GM18867 (cell line): ENCODE measurements at regions not wholly inside any gene's neighbourhood (a gene's known extent, or its start where the extent isn't known, plus 50 kb on each side); places are given as distances from the start of the nearest gene placed in this dataset.

Source experiments
- ATAC-seq: cut with Tn5 transposase; IDR thresholded peaks from one replicate; pipeline ENCODE4 v1.9.1; 2021; ENCODE audit warnings: mild to moderate bottlenecking, moderate library complexity; ENCODE audit not compliant: unreplicated experiment

DNA sequence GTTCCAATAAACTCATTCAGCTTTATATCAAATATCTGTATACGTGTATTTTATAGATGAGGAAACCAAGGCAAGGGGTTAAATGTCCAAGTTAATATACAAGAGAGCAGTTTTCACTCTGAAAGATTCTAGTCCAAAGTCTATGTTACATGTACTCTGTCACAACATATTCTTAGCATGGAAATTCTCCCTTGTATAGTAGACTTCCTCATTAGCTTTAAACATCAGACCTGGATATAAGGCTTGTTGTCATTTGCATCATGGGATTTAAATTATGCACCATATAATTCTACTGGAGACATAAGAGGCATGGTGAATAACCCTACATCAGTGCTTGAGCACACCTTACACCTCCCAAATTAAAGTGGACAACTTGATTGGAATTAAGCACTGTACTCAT is 681.9 kb upstream of the CCDC179 start:
- no peak for ATAC-seq

DNA sequence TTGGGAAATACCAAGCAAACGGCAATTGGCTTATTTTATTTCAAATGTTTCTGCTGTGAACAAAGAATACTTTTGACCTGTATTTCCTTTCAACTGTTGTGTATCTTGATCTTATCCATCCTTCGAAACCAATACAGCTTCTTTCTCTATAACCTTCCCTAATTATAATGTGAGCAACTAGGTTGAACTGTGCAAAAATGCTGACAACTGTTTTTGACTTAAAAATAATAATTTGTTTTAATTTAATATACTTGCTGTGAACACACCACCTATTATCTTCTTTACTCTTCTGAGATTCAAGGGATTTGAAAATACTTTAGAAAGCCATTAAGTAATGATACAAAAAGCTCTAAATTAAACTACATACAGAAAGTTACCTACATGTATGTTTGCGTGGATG is 682.5 kb upstream of the CCDC179 start:
- no peak for ATAC-seq

DNA sequence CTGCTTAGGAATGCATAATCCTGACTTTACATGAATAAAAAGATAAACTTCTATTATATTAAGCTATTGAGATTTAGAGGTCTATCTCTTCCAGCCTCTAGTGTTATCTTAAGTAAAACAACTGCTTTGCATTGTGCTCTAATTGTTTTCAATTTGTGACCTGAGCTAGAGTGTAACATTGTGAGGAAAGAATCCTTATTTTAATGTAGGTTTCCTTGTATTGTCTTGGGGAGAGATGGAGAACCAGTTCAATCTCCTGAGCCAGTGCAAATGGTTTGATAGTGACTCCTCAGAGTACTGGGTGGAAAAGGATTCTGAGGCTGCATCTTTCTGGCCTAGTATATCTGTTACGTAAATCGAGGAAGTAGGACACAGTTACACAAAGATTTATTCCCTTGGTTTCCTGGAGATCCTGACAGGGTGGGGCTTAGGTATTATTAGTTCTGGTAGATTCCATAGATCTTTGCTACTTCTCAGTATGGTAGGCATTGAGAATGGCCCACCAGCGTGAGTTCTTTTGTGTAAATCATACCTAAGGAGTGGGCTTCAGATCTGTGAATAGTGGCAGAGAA is 683.5 kb upstream of the CCDC179 start:
- ATAC-seq, result no peak

DNA sequence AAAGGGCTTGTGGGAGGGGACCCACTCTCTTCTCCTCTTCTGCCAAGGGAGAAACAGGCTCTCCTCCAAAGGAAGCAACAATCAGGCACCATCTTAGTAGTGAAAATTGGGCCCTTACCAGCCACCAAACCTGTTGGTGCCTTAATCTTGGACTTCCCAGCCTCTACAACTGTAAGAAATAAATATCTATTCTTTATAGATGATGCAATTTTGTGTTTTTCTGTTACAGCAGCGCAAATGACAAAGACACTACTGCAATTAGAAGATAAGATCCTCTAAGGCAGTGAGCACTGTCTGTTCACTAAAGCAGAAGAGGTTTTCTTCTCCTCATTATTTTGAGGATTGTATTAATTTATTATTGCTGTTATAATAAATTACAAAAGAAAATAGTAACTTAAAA is 691.4 kb upstream of the CCDC179 start:
- ATAC-seq, result no peak

DNA sequence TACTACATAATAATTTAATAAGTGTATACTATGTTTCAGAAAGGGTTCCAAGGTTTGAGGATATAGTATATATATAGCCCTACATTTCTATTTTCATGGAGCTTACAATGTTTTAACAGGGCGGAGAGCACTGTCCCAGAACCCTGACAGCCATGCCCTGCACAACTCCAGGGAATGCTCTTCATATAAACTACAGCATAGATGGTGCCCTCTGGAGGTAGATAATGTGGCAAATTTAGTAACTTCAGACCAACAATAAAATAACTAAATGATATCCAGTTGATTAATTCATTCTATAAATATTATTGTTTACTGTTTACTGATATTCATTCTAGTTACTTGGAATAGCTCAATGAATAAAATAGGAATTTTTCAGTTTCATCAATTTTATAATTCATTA is 693.7 kb upstream of the CCDC179 start:
- ATAC-seq, result no peak

DNA sequence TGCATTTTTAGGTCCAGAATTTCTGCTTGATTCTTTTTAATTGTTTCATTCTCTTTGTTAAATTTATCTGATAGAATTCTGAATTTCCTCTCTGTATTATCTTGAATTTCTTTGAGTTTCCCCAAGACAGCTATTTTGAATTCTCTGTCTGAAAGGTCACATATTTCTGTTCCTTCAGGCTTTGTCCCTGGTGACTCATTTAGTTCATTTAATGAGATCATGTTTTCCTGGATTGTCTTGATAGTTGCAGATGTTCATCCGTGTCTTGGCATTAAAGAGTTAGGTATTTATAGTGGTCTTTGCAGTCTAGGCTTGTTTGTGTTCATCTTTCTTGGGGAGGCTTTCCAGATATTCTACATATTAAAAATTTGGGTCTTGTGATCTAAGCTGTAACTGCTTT is 694.8 kb upstream of the CCDC179 start:
- no peak for ATAC-seq

DNA sequence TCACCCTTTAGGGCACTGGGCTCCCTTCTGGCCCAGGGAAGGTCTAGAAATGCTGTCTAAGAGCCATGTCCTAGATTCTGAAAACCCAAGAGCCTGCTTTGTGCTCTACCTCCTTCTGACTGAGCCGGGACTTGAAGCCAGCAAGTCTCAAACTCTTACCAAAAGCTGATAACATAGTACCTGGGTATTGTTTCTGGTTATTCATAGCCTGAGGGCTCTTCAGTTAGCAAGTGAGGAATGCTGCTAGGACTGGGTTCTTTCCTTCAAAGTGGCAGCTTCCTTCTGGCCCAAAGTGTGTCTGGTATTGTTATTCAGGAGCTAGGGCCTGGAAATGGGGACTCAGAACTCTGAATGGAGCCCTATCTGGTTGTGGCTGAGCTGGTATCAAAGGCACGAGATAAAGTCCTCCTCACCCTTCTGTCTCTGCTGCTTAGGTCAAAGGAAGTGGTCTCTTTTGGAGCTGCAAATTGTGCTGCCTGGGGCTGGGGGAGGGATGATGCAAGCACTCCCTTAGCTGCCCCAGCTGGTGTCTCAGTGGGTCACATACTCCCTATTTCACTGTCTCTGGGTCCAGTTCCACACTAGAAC is 696.0 kb upstream of the CCDC179 start:
- no peak for ATAC-seq

DNA sequence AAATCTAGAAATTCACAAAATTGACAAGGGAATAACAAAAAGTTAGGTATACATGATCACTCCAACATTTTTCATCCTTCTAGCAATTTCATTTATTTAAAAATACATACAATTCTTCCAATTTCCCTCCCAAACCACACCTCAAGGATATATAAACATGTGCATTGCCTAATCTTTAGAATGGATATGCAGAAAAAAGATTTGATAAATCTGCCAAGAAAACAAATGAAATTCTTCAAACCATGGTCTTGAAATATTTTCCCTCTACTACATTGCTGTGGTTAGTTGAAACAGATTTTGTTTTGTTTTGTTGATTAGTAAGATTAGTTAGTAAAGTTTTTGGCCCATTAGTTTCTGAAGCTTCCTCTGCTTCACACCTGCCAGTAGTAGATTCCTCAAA is 703.3 kb upstream of the CCDC179 start:
- no peak for ATAC-seq

DNA sequence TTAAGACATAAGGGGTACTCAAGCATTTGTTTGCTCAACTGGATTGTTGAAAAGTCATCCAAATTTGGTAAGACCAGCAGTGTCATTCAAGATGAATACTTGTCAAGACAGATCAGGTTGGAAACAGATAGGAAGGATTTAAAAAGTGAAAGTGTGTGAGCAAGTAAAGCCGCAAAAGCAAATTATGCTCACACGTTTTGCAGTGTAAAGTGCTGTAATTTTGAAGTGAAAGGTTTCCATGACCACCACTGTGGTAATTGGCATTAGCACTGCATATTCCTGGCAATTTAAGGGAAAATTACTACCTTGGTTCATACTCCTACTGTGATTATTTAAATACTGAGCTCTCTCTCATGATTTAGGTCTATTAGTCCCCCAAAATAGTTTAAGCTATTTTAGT is 704.1 kb upstream of the CCDC179 start:
- ATAC-seq, result peak; percentile 43

DNA sequence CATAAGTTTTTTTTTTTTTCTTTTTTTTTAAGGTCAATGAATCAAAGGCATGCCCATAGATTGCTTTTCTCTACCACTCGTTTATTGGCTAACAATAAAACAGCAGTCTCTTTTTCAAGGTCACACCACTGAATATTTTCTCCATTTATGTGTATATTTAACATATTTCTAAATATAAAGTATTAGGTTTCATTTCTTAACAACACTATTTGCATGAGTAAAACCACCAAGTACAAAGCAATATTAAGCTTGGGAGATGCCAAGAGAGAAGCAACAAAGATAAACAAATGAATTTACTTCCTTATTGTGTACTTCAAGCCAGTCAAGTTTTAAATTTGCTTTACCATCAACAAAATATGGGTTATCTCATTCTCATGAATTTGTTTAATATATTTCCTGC is 708.9 kb upstream of the CCDC179 start:
- peak; percentile 62 for ATAC-seq

DNA sequence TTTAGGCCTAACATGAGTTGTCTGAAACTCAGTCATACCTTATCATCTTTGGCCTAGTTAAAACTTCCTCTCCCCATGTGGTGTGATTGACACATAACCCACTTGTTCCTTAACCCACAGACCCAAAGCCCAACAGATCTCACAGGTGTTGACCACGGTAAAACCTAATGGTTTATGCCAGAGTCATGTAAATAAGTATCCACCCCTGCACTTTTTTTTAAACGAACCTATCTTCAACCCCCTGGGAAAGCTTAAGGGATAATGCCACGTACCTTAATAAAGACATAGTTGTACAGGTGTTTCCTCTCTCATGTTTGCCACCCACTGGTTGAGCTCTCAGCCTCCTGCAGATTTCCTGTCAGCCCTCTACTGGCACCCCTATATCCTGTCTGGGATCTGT is 709.3 kb upstream of the CCDC179 start:
- ATAC-seq, result peak; percentile 94

DNA sequence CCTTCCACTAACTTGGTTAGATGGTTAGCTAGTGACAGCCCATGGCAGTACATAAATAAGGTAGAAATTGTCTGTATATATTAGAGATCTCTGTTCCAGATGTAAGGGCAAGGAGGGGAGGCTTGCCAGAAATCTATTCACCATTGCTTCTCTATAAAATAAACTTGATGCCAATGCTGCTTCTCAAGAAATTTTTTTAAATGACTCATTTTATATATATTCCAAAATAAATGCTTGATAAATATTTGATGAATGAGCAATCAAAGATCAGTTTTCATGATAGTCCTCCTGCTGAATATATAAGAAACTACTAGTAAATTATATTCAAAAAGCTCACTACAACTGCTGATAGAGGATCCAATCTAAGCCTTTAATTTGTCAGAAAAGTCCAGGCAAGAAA is 710.6 kb upstream of the CCDC179 start:
- no peak for ATAC-seq

DNA sequence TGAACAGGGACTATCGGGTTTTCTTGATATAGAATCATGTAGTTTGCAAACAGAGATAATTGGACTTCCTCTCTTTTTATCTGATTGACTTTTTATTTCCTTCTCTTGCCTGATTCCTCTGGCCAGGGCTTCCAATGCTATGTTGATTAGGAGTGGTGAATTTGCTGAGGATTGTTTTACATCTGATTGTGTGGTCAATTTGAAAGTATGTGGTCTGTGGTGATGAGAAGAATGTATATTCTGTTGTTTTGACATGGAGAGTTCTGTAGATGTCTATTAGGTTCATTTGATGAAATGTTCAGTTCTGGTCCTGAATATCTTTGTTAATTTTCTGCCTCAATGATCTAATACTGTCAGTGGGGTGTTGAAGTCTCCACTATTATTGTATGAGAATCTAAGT is 713.2 kb upstream of the CCDC179 start:
- ATAC-seq, result no peak

DNA sequence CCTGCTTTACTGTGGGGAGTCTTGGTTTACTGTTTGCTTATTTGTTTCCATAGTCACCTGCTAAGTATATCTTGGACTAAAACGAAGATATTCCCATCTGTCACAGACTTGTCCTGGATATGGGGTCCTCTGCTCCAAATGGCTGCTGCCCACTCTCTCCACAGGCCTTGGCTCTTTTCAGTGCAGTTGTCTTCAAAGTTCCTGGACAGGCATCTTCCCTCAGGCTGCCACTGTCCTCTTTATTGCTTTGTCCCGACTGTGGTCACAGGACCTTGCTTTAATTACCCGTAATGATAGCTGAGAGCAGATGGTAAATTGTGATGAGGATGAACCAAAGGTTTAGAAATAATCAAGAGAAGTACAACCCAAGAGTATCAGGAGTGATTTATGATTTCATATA is 713.9 kb upstream of the CCDC179 start:
- no peak for ATAC-seq

DNA sequence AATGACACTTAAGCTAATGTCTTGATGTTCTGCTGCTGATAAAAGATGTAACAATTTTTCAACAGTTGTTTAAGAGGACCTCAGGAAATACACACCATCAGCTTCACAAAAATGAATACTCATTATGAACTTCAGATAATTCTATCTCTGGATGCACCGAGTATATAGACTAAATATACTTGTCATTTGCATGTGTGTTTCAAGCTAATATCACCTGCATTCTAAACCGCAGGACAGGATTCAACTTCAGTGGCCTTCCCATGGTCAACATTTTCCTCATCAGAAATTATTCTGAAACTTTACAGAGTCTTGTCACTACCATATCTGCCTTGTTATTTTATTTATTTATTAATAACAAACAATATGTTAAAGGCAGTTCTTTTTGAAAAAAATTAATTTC is 717.0 kb upstream of the CCDC179 start:
- ATAC-seq, result no peak

DNA sequence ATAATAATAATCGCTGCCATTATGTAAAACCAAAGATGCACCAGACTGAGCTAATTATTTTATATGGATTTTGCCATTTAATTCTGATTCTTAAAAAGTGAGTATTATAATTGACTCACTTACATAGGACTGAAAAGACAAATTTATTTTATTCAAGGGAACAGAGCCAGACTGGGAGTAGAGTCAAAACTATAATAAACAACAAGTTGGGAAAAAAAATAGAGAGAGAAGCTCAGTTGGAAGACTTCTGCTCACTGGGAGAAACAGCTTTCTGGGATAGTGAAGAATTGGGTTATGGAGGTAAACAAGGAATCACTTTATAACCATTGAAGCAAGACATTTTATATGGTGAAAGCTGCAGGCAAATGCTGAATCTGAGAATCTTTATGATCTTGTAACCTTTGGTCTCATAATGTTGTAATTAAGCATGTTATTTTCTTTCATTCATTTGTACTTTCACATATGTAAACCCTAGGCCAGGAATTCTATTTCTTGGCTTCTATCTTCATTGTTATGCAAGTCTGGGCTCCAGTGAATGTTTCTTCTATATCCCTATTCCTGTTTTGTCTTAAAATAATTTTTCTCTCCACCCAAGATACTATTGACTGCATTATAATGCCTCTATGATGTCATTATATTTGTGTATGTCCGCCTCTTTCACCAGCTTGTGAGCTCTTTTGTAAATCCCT is 725.3 kb upstream of the CCDC179 start:
- ATAC-seq, result no peak

DNA sequence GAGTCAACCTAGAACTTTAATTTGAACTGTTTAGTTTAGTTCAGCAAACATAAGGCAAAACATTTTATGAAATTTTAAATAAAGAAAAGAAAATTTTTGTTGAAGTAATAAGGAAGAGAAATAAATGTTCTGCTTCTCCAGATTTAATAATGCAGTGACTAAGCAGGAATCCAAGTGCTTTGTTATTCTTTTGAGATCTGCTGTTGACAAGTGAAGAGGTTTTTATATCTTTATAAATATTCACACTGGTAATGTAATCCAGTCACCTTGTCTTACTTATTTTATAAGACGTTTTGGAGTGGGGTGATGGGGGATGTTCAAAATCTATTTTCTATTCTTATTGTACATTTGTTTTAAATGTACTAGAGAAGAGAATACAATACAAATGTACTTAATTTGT is 725.9 kb upstream of the CCDC179 start:
- ATAC-seq, result no peak

DNA sequence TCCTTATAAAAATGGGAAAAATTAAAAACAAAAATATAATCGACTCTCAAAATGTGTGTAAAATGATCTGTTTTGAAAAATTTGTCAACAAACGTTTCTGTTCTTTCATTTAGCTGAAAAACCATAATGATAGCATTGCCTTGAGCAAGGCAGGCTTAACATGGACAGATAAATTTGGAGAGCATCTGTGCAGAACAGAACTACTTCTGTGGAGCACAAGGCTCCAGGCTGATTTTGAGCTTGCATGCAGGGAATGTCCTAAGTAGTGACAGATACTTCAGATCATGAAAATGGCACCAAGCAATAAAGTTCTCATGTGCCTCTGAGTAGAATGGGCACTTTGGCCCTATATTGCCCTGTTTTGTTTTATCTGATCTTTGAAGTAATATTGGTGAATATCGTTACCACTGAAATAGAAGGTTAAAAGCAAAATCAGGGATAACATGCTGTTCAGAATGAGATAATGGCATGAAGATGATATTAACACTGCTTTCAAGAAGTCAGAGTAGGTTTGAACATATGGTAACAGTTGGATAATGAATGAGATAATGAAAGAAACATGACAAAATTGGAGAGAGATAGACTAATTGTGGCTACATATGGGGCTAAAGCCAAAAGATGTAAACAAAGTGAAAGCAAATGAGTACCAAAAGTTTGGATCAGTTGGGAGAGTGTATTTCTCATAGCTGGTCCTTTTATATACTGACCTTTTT is 730.5 kb upstream of the CCDC179 start:
- ATAC-seq, result no peak

DNA sequence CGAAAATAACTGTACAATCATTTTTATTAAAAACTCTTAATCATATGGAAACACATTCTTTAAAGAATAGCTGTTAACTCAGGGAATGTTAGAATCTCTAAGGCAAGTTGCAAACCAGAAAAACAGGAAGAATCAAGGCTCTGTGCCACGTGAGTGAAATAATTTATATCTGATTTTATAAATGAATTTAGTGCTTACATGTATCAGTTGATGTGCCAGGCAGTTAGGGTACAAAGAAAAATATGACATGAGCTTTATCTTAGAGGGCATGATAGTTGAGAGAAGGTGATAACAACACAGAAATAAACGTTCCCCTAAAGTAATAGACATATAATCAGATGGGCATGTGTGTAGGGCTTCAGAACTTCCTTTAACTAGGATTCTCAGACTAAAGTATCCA is 734.5 kb upstream of the CCDC179 start:
- ATAC-seq, result no peak

DNA sequence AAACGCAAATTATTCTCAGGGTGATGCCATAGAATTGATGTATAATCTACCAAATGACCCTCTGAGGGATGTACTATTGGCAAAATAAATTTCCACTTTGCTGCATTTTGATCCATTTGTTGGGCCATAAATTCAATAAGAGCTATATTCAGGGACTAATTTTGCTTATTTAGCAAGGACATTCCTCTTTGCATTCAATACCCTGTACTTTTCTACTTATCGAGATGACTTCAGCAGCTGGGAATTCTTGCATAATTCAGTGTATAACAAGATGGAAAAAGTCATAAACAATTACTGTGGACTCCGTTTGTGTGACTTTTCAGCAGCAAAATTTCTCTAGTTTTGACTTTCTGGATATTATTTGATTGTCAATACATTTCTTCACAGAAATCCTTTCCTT is 744.7 kb upstream of the CCDC179 start:
- ATAC-seq, result no peak

DNA sequence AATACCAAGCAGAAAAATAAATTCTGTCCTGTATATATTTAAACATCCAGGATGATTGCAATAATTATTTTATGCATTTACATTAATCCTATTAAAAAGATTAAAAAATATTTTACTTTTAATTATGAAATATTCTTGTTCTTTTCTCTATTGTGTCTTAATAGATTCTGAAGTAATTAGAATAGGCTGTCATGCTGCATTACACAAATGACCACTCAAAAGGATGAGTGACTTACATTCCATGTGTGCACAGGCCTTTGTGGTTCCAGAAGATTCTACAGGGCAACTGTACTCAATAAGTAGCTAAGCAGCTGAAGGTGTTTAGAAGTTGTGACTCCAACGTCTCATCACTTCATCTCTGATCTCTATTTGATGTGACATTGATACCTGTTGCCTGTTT is 745.9 kb upstream of the CCDC179 start:
- ATAC-seq, result no peak

DNA sequence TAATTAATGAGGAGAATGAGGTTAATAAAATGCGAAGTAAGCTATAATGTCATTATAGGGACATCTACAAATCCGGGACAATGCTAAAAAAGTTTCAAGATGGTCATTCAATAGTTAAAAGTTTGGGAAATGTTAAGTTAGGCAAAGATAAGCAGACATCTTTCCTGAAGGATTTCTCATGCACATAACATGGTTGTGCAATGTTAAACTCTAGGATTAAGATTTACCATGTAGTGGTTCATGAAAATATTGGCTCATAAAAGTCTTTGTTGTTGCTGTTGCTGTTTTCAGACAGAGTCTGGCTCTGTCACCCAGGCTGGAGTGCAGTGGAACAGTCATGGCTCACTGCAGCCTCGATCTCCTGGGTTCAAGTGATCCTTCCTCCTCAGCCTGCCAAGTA is 751.5 kb upstream of the CCDC179 start:
- no peak for ATAC-seq
